Activated naive CD8-positive, alpha-beta T cell (primary cell): ENCODE measurements at regions not wholly inside any gene's neighbourhood (a gene's known extent, or its start where the extent isn't known, plus 50 kb on each side); places are given as distances from the start of the nearest gene placed in this dataset.

Experiments
- H3K27ac Mint-ChIP-seq: one replicate; pipeline ENCODE4 v1.8.0; 2021; ENCODE audit warnings: mixed read lengths
- H3K27me3 Mint-ChIP-seq: one replicate; pipeline ENCODE4 v1.8.0; 2021; ENCODE audit warnings: mixed read lengths
- H3K36me3 Mint-ChIP-seq: one replicate; pipeline ENCODE4 v1.8.0; 2021; ENCODE audit warnings: mixed read lengths
- H3K4me1 Mint-ChIP-seq: one replicate; pipeline ENCODE4 v1.8.0; 2021; ENCODE audit warnings: low read depth, mixed read lengths
- H3K4me3 Mint-ChIP-seq: one replicate; pipeline ENCODE4 v1.8.0; 2021; ENCODE audit warnings: mild to moderate bottlenecking, mixed read lengths
- H3K9me3 Mint-ChIP-seq: one replicate; pipeline ENCODE4 v1.8.0; 2021; ENCODE audit warnings: low read depth, mixed read lengths

- Mint-ChIP-seq H3K4me1 (no peaks in the 10 kb centered on the region), H3K27ac (no peak overlapping the region), H3K36me3 (no peaks in the 10 kb centered on the region), H3K9me3 (peaks cover 2% of the 10 kb centered on the region), H3K27me3 (no peaks in the 10 kb centered on the region), H3K4me3 (no peak overlapping the region)
Observed at GRCh38 chr21:27306791-27307775, 340.2 kb upstream of the ADAMTS5 start.

GRCh38 chr21:27306206-27306605 lies 339.3 kb upstream of the ADAMTS5 start:
- Mint-ChIP-seq H3K27me3 (no peaks in the 10 kb centered on the region), H3K9me3 (peaks cover 7% of the 10 kb centered on the region), H3K4me1 (no peaks in the 10 kb centered on the region), H3K4me3 (no peak overlapping the region), H3K27ac (no peak overlapping the region), H3K36me3 (no peaks in the 10 kb centered on the region)

GRCh38 chr21:27301220-27301619 lies 334.3 kb upstream of the ADAMTS5 start:
- H3K9me3 Mint-ChIP-seq = peaks cover 17% of the 10 kb centered on the region
- H3K36me3 Mint-ChIP-seq = no peaks in the 10 kb centered on the region
- H3K4me1 Mint-ChIP-seq = no peaks in the 10 kb centered on the region
- H3K27me3 Mint-ChIP-seq = no peaks in the 10 kb centered on the region
- H3K27ac Mint-ChIP-seq = no peak overlapping the region
- H3K4me3 Mint-ChIP-seq = no peak overlapping the region

GRCh38 chr21:27300770-27301169 lies 333.9 kb upstream of the ADAMTS5 start:
- H3K4me1 Mint-ChIP-seq = no peaks in the 10 kb centered on the region
- H3K27me3 Mint-ChIP-seq = no peaks in the 10 kb centered on the region
- peaks cover 19% of the 10 kb centered on the region for H3K9me3 Mint-ChIP-seq
- no peaks in the 10 kb centered on the region for H3K36me3 Mint-ChIP-seq
- H3K27ac Mint-ChIP-seq = no peak overlapping the region
- H3K4me3 Mint-ChIP-seq = no peak overlapping the region

- Mint-ChIP-seq H3K4me3 (no peak overlapping the region), H3K27ac (no peak overlapping the region), H3K27me3 (no peaks in the 10 kb centered on the region), H3K36me3 (no peaks in the 10 kb centered on the region), H3K9me3 (peaks cover 19% of the 10 kb centered on the region), H3K4me1 (no peaks in the 10 kb centered on the region)
Observed at GRCh38 chr21:27298465-27298864, 331.6 kb upstream of the ADAMTS5 start.

GRCh38 chr21:27293239-27293638 lies 326.4 kb upstream of the ADAMTS5 start:
- Mint-ChIP-seq H3K36me3 (no peaks in the 10 kb centered on the region), H3K9me3 (peaks cover 13% of the 10 kb centered on the region), H3K4me3 (no peak overlapping the region), H3K4me1 (no peaks in the 10 kb centered on the region), H3K27ac (no peak overlapping the region), H3K27me3 (no peaks in the 10 kb centered on the region)

GRCh38 chr21:27292783-27293182 lies 325.9 kb upstream of the ADAMTS5 start:
- no peaks in the 10 kb centered on the region for H3K36me3 Mint-ChIP-seq
- H3K9me3 Mint-ChIP-seq = peaks cover 13% of the 10 kb centered on the region
- H3K4me1 Mint-ChIP-seq = no peaks in the 10 kb centered on the region
- no peaks in the 10 kb centered on the region for H3K27me3 Mint-ChIP-seq
- no peak overlapping the region for H3K4me3 Mint-ChIP-seq
- no peak overlapping the region for H3K27ac Mint-ChIP-seq

- Mint-ChIP-seq H3K4me1 (no peaks in the 10 kb centered on the region), H3K9me3 (peaks cover 13% of the 10 kb centered on the region), H3K27me3 (no peaks in the 10 kb centered on the region), H3K27ac (no peak overlapping the region), H3K36me3 (no peaks in the 10 kb centered on the region), H3K4me3 (no peak overlapping the region)
Observed at GRCh38 chr21:27292229-27292628, 325.3 kb upstream of the ADAMTS5 start.

- no peaks in the 10 kb centered on the region for H3K27me3 Mint-ChIP-seq
- peaks cover 6% of the 10 kb centered on the region for H3K9me3 Mint-ChIP-seq
- no peak overlapping the region for H3K4me3 Mint-ChIP-seq
- H3K27ac Mint-ChIP-seq = no peak overlapping the region
- H3K36me3 Mint-ChIP-seq = no peaks in the 10 kb centered on the region
- H3K4me1 Mint-ChIP-seq = no peaks in the 10 kb centered on the region
Observed at GRCh38 chr21:27291006-27291405, 324.1 kb upstream of the ADAMTS5 start.

GRCh38 chr21:27290028-27290427 lies 323.1 kb upstream of the ADAMTS5 start:
- Mint-ChIP-seq H3K27me3 (no peaks in the 10 kb centered on the region), H3K4me3 (no peak overlapping the region), H3K36me3 (no peaks in the 10 kb centered on the region), H3K27ac (no peak overlapping the region), H3K4me1 (no peaks in the 10 kb centered on the region), H3K9me3 (peaks cover 6% of the 10 kb centered on the region)

- Mint-ChIP-seq H3K27ac (no peak overlapping the region), H3K27me3 (no peaks in the 10 kb centered on the region), H3K9me3 (no peaks in the 10 kb centered on the region), H3K4me3 (no peak overlapping the region), H3K4me1 (no peaks in the 10 kb centered on the region), H3K36me3 (no peaks in the 10 kb centered on the region)
Observed at GRCh38 chr21:27286760-27287159, 319.9 kb upstream of the ADAMTS5 start.

- H3K4me3 Mint-ChIP-seq = no peak overlapping the region
- H3K27ac Mint-ChIP-seq = no peak overlapping the region
- H3K36me3 Mint-ChIP-seq = no peaks in the 10 kb centered on the region
- H3K27me3 Mint-ChIP-seq = no peaks in the 10 kb centered on the region
- H3K9me3 Mint-ChIP-seq = no peaks in the 10 kb centered on the region
- no peaks in the 10 kb centered on the region for H3K4me1 Mint-ChIP-seq
Observed at GRCh38 chr21:27277110-27277509, 310.2 kb upstream of the ADAMTS5 start.

- no peaks in the 10 kb centered on the region for H3K9me3 Mint-ChIP-seq
- H3K4me3 Mint-ChIP-seq = no peak overlapping the region
- H3K36me3 Mint-ChIP-seq = no peaks in the 10 kb centered on the region
- no peaks in the 10 kb centered on the region for H3K27me3 Mint-ChIP-seq
- no peaks in the 10 kb centered on the region for H3K4me1 Mint-ChIP-seq
- H3K27ac Mint-ChIP-seq = no peak overlapping the region
Observed at GRCh38 chr21:27275294-27275927, 308.5 kb upstream of the ADAMTS5 start.

GRCh38 chr21:27269644-27270043 lies 302.8 kb upstream of the ADAMTS5 start:
- Mint-ChIP-seq H3K27ac (no peak overlapping the region), H3K4me3 (no peak overlapping the region)

GRCh38 chr21:27268290-27268689 lies 301.4 kb upstream of the ADAMTS5 start:
- H3K27ac Mint-ChIP-seq = no peak overlapping the region
- no peak overlapping the region for H3K4me3 Mint-ChIP-seq
- H3K36me3 Mint-ChIP-seq = no peaks in the 10 kb centered on the region
- no peaks in the 10 kb centered on the region for H3K4me1 Mint-ChIP-seq
- H3K27me3 Mint-ChIP-seq = no peaks in the 10 kb centered on the region
- no peaks in the 10 kb centered on the region for H3K9me3 Mint-ChIP-seq

More at GRCh38 chr21:27269644-27270043, 302.8 kb upstream of the ADAMTS5 start:
- no peaks in the 10 kb centered on the region for H3K36me3 Mint-ChIP-seq
- no peaks in the 10 kb centered on the region for H3K27me3 Mint-ChIP-seq
- no peaks in the 10 kb centered on the region for H3K4me1 Mint-ChIP-seq
- no peaks in the 10 kb centered on the region for H3K9me3 Mint-ChIP-seq
